GM21515 (cell line): ENCODE measurements at regions not wholly inside any gene's neighbourhood (a gene's known extent, or its start where the extent isn't known, plus 50 kb on each side); places are given as distances from the start of the nearest gene placed in this dataset.
A peak's percentile ranks its signal among the peaks of the same experiment; 100 is the strongest.
"Not testable (repeated sequence)": the region's sequence is repeated elsewhere in the genome, so short reads cannot be mapped to it uniquely, and the experiment has no call there.

Source experiments
- ATAC-seq: cut with Tn5 transposase; IDR thresholded peaks from one replicate; pipeline ENCODE4 v1.9.1; 2021; ENCODE audit not compliant: unreplicated experiment

DNA sequence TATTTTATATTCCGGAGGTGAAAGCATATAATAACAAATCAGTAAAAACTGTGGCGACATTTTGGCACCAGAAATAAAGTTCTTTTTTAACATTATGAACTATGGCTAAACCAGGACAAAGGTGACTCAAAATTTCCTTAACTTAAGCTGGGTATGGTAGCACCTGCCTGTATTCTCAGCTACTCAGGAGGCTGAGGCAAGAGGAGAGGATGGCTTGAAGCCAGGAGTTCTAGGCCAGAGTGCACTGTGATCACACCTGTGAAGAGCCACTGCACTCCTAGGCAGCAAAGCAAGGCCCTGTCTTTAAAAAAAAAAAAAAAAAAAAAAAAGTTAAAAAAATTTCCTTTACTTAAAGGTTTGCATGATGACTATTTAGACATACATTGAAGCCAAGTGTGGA is 63.0 kb upstream of the KIF2A start:
- ATAC-seq: not testable (repeated sequence)

DNA sequence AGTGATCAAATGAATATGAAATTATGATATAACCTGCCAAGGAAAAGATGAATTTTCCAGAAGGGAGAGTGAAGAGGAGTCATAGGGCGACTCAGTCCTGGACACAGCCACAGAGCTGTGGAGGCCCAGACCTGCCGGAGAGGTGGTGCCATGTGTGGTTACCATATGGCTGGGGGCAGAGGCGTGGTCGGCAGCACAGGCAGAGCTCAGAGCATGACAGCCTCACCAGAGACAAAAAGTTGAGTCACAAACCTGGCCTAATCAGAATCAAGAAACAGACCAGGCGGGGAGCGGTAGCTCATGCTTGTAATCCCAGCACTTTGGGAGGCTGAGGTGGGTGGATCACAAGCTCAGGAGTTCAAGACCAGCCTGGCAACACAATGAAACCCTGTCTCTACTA is 57.8 kb upstream of the KIF2A start:
- not testable (repeated sequence) for ATAC-seq

DNA sequence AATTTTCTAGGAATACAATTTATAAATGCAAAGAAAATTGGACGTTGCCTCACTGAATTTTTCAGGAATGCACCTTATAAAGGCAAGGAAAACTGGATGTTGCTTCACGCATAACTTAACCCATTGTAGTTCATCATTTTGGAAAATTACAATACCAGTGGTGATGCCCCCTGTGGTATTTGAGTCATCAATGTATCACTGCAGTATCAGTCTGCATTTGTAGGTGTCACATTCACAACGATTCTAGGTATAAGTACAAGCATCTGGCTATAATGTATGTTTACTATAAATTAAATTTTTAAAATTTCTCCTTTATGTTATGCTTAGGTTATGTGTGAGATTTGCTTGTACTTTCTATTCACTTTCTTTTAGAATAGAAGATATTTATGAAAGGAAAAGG is 55.9 kb upstream of the KIF2A start:
- ATAC-seq: not testable (repeated sequence)

DNA sequence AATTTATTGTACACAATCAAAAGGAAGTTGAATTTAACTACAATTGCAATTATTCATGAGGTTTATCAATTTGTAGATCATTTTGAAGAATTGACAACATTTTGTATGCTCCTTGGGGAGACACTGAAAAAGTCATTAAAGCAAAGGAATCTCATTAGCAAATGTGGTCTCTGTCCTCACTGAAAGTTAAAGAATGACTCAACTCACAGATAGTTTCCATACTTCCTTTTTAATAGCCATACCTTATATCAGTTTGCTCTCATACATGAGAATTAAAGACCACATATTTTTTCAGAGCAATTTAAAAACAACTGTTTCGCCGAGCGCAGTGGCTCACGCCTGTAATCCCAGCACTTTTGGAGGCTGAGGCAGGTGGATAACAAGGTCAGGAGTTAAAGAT is 55.1 kb upstream of the KIF2A start:
- ATAC-seq: not testable (repeated sequence)

DNA sequence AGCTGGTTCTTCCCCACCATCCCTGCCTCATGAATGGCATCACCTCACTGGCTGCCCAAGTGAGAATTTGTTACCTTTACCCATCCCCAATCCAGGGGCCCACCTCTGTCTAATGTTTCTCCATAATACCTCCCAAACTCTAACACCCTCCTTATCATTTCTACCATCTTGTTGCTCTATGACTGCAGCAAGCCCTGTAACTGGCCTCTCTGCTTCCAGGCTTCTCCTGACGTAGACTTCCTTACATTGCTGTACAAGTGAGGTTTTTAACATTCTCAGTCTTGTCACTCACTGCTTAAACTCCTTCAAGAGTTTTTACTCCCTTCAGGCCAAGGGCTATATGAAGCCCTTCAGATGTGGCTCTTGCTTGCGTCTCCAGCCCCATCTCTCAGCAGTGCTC is 53.5 kb upstream of the KIF2A start:
- not testable (repeated sequence) for ATAC-seq

DNA sequence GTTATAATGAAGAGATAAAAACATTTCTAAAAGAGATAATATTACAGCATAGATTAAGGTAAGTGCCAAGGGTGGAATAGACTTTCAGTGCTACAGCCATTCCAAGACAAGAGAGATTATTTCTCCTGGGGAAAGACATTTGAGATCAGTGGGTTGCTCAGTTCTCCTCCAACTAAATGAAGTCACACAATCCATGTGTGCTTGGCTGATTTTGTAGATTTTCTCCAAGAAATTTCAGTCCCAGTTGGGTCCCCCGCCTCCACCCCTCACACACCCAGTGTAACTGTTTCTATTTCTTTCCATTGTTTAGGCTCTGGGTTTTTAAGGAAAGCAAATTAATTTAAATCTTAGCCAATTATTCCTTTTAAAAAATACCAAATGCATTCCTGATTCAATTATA is 50.5 kb upstream of the KIF2A start:
- ATAC-seq: not testable (repeated sequence)

DNA sequence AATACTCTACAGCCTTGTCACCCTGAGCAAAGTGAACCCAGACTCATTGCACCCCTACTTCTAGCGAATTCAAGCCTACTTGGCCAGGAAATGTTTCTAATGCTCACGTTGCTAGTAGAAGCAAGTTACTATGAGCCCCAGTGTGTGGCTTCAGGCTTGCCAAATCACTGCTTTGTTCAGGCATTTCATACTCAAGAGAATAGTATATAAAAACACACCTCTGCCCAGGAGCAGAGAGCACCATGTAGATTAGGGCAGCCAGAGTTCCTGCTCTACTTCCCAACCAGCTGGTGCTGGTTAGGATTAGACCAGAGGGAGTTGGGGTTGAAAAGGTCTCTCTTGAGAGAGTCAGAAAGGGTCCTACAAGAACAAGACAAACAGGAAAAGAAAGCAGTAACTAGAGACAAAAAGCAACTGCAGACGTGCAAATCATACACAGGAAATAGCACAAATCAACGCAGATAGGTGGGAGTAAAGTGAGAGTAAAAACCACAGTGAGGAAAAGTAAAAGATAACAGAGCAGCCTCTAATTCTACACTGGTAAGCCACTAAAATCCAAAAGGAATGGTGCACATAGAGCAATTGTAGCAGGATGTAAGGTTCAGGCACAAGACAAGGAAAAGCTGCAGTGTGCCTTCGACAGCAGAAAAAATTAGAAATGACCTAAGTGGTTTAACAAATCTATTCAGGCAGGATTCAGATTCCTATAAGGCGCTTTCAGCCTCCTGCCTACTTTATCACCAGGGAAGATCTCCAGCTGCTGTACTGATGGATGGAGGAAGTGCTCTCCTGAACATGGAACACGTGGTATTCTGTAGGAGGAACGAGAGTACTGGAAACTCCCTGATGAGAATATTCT is 49.6 kb upstream of the KIF2A start:
- ATAC-seq: peak; percentile 70
